ENCODE measurements at regions not wholly inside any gene's neighbourhood (a gene's known extent, or its start where the extent isn't known, plus 50 kb on each side); places are given as distances from the start of the nearest gene placed in this dataset.

- H3K27ac ChIP-seq, result no peak overlapping the region
- TF ChIP-seq CTCF (conservative IDR thresholded peaks at IDR 0.05), result no peak
Observed at GRCh38 chr21:29243188-29243587, 55.5 kb upstream of the BACH1 start.

- no peak overlapping the region for H3K27ac ChIP-seq
- no peak for TF ChIP-seq CTCF (conservative IDR thresholded peaks at IDR 0.05)
Observed at GRCh38 chr21:29245104-29245643, 53.5 kb upstream of the BACH1 start.

- H3K27ac ChIP-seq, result no peak overlapping the region
- no peak for TF ChIP-seq CTCF (conservative IDR thresholded peaks at IDR 0.05)
Observed at GRCh38 chr21:29245863-29246262, 52.9 kb upstream of the BACH1 start.

GRCh38 chr21:29246614-29247013 is 52.1 kb upstream of the BACH1 start:
- no peak overlapping the region for H3K27ac ChIP-seq

GRCh38 chr21:29248124-29248523 is 50.6 kb upstream of the BACH1 start:
- TF ChIP-seq CTCF (conservative IDR thresholded peaks at IDR 0.05), result no peak
- H3K27ac ChIP-seq, result no peak overlapping the region

More at GRCh38 chr21:29246614-29247013, 52.1 kb upstream of the BACH1 start:
- TF ChIP-seq CTCF (conservative IDR thresholded peaks at IDR 0.05), result no peak

Data from VCaP (cell line).